AG08395 (cell line): ENCODE measurements at regions not wholly inside any gene's neighbourhood (a gene's known extent, or its start where the extent isn't known, plus 50 kb on each side); places are given as distances from the start of the nearest gene placed in this dataset.
"Not testable (repeated sequence)": the region's sequence is repeated elsewhere in the genome, so short reads cannot be mapped to it uniquely, and the experiment has no call there.

Experiments
- DNase-seq: peaks from one replicate; pipeline ENCODE4 v3.0.0; 2012; ENCODE audit warnings: mixed read lengths, low spot score

GRCh38 chr2:76170856-76171255, 460.1 kb upstream of the GCFC2 start:
- no peak for DNase-seq

GRCh38 chr2:76170009-76170384, 459.3 kb upstream of the GCFC2 start:
- DNase-seq, result no peak

GRCh38 chr2:76169276-76170008, 458.7 kb upstream of the GCFC2 start:
- DNase-seq, result no peak

GRCh38 chr2:76163860-76164259, 453.1 kb upstream of the GCFC2 start:
- DNase-seq, result no peak

- DNase-seq, result no peak
Observed at GRCh38 chr2:76160670-76161069, 450.0 kb upstream of the GCFC2 start.

- no peak for DNase-seq
Observed at GRCh38 chr2:76159042-76159648, 448.4 kb upstream of the GCFC2 start.

- no peak for DNase-seq
Observed at GRCh38 chr2:76157531-76157930, 446.8 kb upstream of the GCFC2 start.

GRCh38 chr2:76154981-76155380, 444.3 kb upstream of the GCFC2 start:
- no peak for DNase-seq

- no peak for DNase-seq
Observed at GRCh38 chr2:76149846-76150245, 439.1 kb upstream of the GCFC2 start.

- DNase-seq, result not testable (repeated sequence)
Observed at GRCh38 chr2:76139303-76139702, 428.6 kb upstream of the GCFC2 start.

GRCh38 chr2:76128622-76129021, 417.9 kb upstream of the GCFC2 start:
- DNase-seq, result no peak

GRCh38 chr2:76120176-76120575, 409.5 kb upstream of the GCFC2 start:
- no peak for DNase-seq

- no peak for DNase-seq
Observed at GRCh38 chr2:76089683-76090082, 379.0 kb upstream of the GCFC2 start.

- no peak for DNase-seq
Observed at GRCh38 chr2:76083248-76083647, 372.5 kb upstream of the GCFC2 start.

- DNase-seq, result no peak
Observed at GRCh38 chr2:76082509-76082908, 371.8 kb upstream of the GCFC2 start.

GRCh38 chr2:76080154-76080553, 369.4 kb upstream of the GCFC2 start:
- no peak for DNase-seq

GRCh38 chr2:76075126-76075525, 364.4 kb upstream of the GCFC2 start:
- no peak for DNase-seq

- no peak for DNase-seq
Observed at GRCh38 chr2:76073992-76074604, 363.4 kb upstream of the GCFC2 start.

GRCh38 chr2:76050196-76050595, 339.5 kb upstream of the GCFC2 start:
- DNase-seq, result no peak

- DNase-seq, result no peak
Observed at GRCh38 chr2:76044701-76045100, 334.0 kb upstream of the GCFC2 start.

GRCh38 chr2:76039505-76039904, 328.8 kb upstream of the GCFC2 start:
- DNase-seq, result no peak

GRCh38 chr2:76027761-76028160, 317.0 kb upstream of the GCFC2 start:
- no peak for DNase-seq

GRCh38 chr2:76019128-76019527, 308.4 kb upstream of the GCFC2 start:
- DNase-seq, result no peak

GRCh38 chr2:76009484-76009883, 298.8 kb upstream of the GCFC2 start:
- no peak for DNase-seq
